HG02973 (cell line): ENCODE measurements at regions not wholly inside any gene's neighbourhood (a gene's known extent, or its start where the extent isn't known, plus 50 kb on each side); places are given as distances from the start of the nearest gene placed in this dataset.

Source experiments
- ATAC-seq: cut with Tn5 transposase; IDR thresholded peaks from one replicate; pipeline ENCODE4 v1.9.1; 2021; ENCODE audit warnings: moderate library complexity; ENCODE audit not compliant: unreplicated experiment

- ATAC-seq = no peak
Observed at GRCh38 chr1:102083192-102083591, 86.5 kb upstream of the OLFM3 start.

- ATAC-seq = no peak
Observed at GRCh38 chr1:102074874-102075273, 78.1 kb upstream of the OLFM3 start.

GRCh38 chr1:102071451-102071850, 74.7 kb upstream of the OLFM3 start:
- ATAC-seq = no peak

- ATAC-seq = no peak
Observed at GRCh38 chr1:102050556-102050955, 53.8 kb upstream of the OLFM3 start.

GRCh38 chr1:102047724-102048123, 51.0 kb upstream of the OLFM3 start:
- no peak for ATAC-seq
